ENCODE measurements at regions not wholly inside any gene's neighbourhood (a gene's known extent, or its start where the extent isn't known, plus 50 kb on each side); places are given as distances from the start of the nearest gene placed in this dataset.

- DNase-seq, result no peak
Observed at GRCh38 chr21:27257908-27258556, 291.1 kb upstream of the ADAMTS5 start.

- DNase-seq, result no peak
Observed at GRCh38 chr21:27257226-27257625, 290.3 kb upstream of the ADAMTS5 start.

- DNase-seq, result no peak
Observed at GRCh38 chr21:27251752-27252151, 284.9 kb upstream of the ADAMTS5 start.

GRCh38 chr21:27250366-27250765 lies 283.5 kb upstream of the ADAMTS5 start:
- DNase-seq, result no peak

GRCh38 chr21:27248814-27249213 lies 281.9 kb upstream of the ADAMTS5 start:
- no peak for DNase-seq

- no peak for DNase-seq
Observed at GRCh38 chr21:27246741-27247140, 279.9 kb upstream of the ADAMTS5 start.

- DNase-seq, result no peak
Observed at GRCh38 chr21:27244776-27245175, 277.9 kb upstream of the ADAMTS5 start.

GRCh38 chr21:27244352-27244751 lies 277.5 kb upstream of the ADAMTS5 start:
- no peak for DNase-seq

- DNase-seq, result no peak
Observed at GRCh38 chr21:27240839-27241238, 274.0 kb upstream of the ADAMTS5 start.

- no peak for DNase-seq
Observed at GRCh38 chr21:27233514-27234115, 266.7 kb upstream of the ADAMTS5 start.

- DNase-seq, result no peak
Observed at GRCh38 chr21:27225940-27226339, 259.1 kb upstream of the ADAMTS5 start.

- no peak for DNase-seq
Observed at GRCh38 chr21:27225151-27225550, 258.3 kb upstream of the ADAMTS5 start.

- DNase-seq, result no peak
Observed at GRCh38 chr21:27224169-27224568, 257.3 kb upstream of the ADAMTS5 start.

- DNase-seq, result no peak
Observed at GRCh38 chr21:27221077-27221476, 254.2 kb upstream of the ADAMTS5 start.

GRCh38 chr21:27220416-27220815 lies 253.5 kb upstream of the ADAMTS5 start:
- DNase-seq, result no peak

GRCh38 chr21:27219068-27219467 lies 252.2 kb upstream of the ADAMTS5 start:
- DNase-seq, result peak; percentile 0

- no peak for DNase-seq
Observed at GRCh38 chr21:27213303-27213702, 246.4 kb upstream of the ADAMTS5 start.

GRCh38 chr21:27212441-27212840 lies 245.6 kb upstream of the ADAMTS5 start:
- DNase-seq, result no peak

GRCh38 chr21:27209546-27209945 lies 242.7 kb upstream of the ADAMTS5 start:
- DNase-seq, result no peak

- DNase-seq, result no peak
Observed at GRCh38 chr21:27206368-27206982, 239.6 kb upstream of the ADAMTS5 start.

GRCh38 chr21:27202301-27202700 lies 235.4 kb upstream of the ADAMTS5 start:
- no peak for DNase-seq

GRCh38 chr21:27201197-27201596 lies 234.3 kb upstream of the ADAMTS5 start:
- DNase-seq, result no peak

- no peak for DNase-seq
Observed at GRCh38 chr21:27196651-27197050, 229.8 kb upstream of the ADAMTS5 start.

- no peak for DNase-seq
Observed at GRCh38 chr21:27192281-27192949, 225.5 kb upstream of the ADAMTS5 start.

Measured in activated CD4-positive, alpha-beta T cell treated with anti-CD3 and anti-CD28 coated beads, Interleukin-10, Interleukin-2, amounts not matched to agents 100 ng/mL and 50 ng/mL, durations not matched to agents 16 hours and 8 hours (primary cell).